Lower lobe of right lung (tissue), 2 donors: ENCODE measurements at regions not wholly inside any gene's neighbourhood (a gene's known extent, or its start where the extent isn't known, plus 50 kb on each side); places are given as distances from the start of the nearest gene placed in this dataset.
"Not testable (repeated sequence)": the region's sequence is repeated elsewhere in the genome, so short reads cannot be mapped to it uniquely, and the experiment has no call there.

Source experiments
- ATAC-seq, 2 donors: fragments of 200-7000 bp; cut with Tn5 transposase; one replicate each; pipeline ENCODE4 v1.9.1; 2020 to 2022; ENCODE audit warnings: mild to moderate bottlenecking in 2 of 2, moderate library complexity in 2 of 2
- DNase-seq: peaks from one replicate; pipeline ENCODE4 v3.0.0-alpha.2; 2020
- H3K27ac ChIP-seq: fragments of 200-600 bp; one replicate; pipeline ENCODE4 v1.8.0; 2022
- H3K27me3 ChIP-seq: fragments of 200-600 bp; one replicate; pipeline ENCODE4 v1.8.0; 2022; ENCODE audit warnings: low read depth
- H3K36me3 ChIP-seq: fragments of 200-600 bp; one replicate; pipeline ENCODE4 v1.8.0; 2022; ENCODE audit warnings: mild to moderate bottlenecking
- H3K4me1 ChIP-seq: fragments of 200-600 bp; one replicate; pipeline ENCODE4 v1.8.0; 2022
- H3K4me3 ChIP-seq: fragments of 200-600 bp; one replicate; pipeline ENCODE4 v1.8.0; 2022; ENCODE audit warnings: mild to moderate bottlenecking
- H3K9me3 ChIP-seq: fragments of 200-600 bp; one replicate; pipeline ENCODE4 v1.8.0; 2022
- intact Hi-C: fragments of 100-400 bp; cut with DNase I; formaldehyde crosslinking; loops from one replicate; pipeline ENCODE4 v1.11.0; 2022
- TF ChIP-seq, protein P1 (sequence below): fragments of 200-600 bp; IDR thresholded peaks from one replicate; pipeline ENCODE4 v1.8.0; 2022; ENCODE audit warnings: antibody characterized with exemption, mild to moderate bottlenecking
- donor health status: DM: no; HTN: yes; CAD: no; lungs with severe emphysema.

DNA sequence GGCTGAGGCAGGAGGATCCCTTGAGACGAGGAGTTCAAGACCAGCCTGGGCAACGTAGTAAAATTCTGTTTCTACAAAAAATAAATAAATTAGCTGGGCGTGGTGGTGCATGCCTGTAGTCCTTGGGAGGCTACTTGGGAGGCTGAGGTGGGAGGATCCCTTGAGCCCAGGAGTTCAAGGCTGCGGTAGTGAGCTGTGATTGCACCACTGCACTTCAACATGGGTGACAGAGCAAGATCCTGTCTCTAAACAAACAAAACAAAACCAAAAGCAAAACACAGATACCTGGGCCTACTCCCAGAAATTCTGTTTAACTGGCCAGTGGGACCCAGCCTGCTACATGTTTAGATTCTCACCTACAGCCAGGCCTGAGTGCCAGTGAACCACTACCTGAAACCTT is 74.6 kb upstream of the MEDAG start:
- no peak overlapping the region for H3K4me3 ChIP-seq
- ATAC-seq (no peak), DNase-seq (no peak)
- no peak overlapping the region for H3K27ac ChIP-seq
- H3K4me1 ChIP-seq, result no peaks in the 10 kb centered on the region
- TF ChIP-seq, protein P1, sequence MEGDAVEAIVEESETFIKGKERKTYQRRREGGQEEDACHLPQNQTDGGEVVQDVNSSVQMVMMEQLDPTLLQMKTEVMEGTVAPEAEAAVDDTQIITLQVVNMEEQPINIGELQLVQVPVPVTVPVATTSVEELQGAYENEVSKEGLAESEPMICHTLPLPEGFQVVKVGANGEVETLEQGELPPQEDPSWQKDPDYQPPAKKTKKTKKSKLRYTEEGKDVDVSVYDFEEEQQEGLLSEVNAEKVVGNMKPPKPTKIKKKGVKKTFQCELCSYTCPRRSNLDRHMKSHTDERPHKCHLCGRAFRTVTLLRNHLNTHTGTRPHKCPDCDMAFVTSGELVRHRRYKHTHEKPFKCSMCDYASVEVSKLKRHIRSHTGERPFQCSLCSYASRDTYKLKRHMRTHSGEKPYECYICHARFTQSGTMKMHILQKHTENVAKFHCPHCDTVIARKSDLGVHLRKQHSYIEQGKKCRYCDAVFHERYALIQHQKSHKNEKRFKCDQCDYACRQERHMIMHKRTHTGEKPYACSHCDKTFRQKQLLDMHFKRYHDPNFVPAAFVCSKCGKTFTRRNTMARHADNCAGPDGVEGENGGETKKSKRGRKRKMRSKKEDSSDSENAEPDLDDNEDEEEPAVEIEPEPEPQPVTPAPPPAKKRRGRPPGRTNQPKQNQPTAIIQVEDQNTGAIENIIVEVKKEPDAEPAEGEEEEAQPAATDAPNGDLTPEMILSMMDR, result no peak
- no peaks in the 10 kb centered on the region for H3K9me3 ChIP-seq
- H3K36me3 ChIP-seq, result no peaks in the 10 kb centered on the region
- intact Hi-C loops, result no loop called here
- H3K27me3 ChIP-seq, result peaks cover 7% of the 10 kb centered on the region

DNA sequence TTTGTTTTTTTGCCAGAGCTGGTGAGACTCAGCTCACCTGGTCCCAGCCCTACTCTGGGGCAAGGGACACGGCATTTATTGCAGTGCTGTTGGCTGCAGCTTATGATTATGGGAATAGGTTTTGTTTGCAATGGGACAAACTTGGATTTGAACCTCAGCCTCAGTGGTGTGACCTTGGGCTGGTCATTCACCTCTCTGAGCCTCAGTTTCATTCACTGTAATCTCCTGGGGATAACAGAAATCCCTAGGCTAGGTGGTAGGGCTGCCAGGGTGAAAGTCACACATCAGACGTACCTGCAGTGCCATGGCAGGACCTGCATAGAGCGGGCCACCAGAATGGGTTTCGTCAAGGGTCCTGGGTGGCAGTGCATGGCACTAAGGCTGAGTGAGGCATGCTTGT is 73.7 kb upstream of the MEDAG start:
- DNase-seq, result no peak
- H3K4me3 ChIP-seq, result no peak overlapping the region
- ATAC-seq, result no peak
- no peaks in the 10 kb centered on the region for H3K9me3 ChIP-seq
- peaks cover 7% of the 10 kb centered on the region for H3K27me3 ChIP-seq
- H3K36me3 ChIP-seq, result no peaks in the 10 kb centered on the region
- TF ChIP-seq, protein P1, result no peak
- intact Hi-C loops, result no loop called here
- no peak overlapping the region for H3K27ac ChIP-seq
- no peaks in the 10 kb centered on the region for H3K4me1 ChIP-seq

DNA sequence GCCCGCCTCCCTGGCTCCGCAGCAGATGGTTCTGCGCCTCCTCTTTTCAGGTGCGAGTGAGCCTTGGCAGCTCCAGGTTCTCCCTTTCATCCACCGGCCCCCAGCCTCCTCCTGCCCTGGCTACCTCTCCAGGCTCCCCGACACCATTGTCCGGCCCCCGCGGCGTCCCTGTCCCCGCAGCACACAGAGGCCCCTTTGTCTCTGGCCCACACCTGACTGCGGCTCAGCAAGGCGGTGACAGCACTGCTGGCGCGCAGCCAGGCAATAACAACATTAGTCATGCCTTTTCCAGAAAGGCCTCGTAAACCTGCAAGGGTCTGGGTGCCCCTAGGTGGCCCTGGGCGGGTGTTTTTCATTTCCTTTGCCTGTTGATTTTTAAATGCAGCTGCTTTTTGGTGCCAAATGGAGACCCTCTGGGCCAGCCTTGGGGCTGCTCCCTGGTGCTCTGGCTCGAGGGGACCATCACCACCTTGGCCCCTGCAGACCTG is 73.2 kb upstream of the MEDAG start:
- TF ChIP-seq, protein P1, result no peak
- Histone ChIP-seq H3K4me3 (no peak overlapping the region), H3K4me1 (no peaks in the 10 kb centered on the region), H3K9me3 (no peaks in the 10 kb centered on the region), H3K36me3 (no peaks in the 10 kb centered on the region), H3K27ac (no peak overlapping the region), H3K27me3 (peaks cover 7% of the 10 kb centered on the region)
- peak; percentile 77 for DNase-seq
- intact Hi-C loops, result no loop called here
- peak; percentile 23 to 48 for ATAC-seq

DNA sequence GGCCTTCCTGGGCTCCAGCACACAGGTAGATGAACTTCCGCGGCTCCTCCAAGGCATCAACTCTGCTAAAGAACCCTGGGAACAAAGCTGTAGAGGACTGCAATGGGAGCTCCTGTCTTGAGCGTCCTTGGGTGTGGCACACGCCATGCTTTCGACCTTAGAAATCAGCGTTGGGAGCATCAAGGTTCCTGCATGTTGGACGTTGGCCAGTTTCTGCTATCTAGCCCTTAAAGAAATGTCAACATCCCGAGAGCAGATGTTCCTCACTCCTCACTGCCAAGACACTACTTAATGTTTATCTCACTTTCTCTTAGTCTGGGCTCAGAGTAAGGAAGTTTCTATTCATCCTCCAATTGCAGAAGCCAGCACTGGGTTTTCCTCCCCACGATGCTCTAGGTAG is 70.6 kb upstream of the MEDAG start:
- Histone ChIP-seq H3K36me3 (no peaks in the 10 kb centered on the region), H3K9me3 (no peaks in the 10 kb centered on the region), H3K4me3 (no peak overlapping the region), H3K4me1 (no peaks in the 10 kb centered on the region), H3K27ac (no peak overlapping the region), H3K27me3 (peaks cover 7% of the 10 kb centered on the region)
- no peak for ATAC-seq
- TF ChIP-seq, protein P1, result no peak
- intact Hi-C loops, result no loop called here
- no peak for DNase-seq

DNA sequence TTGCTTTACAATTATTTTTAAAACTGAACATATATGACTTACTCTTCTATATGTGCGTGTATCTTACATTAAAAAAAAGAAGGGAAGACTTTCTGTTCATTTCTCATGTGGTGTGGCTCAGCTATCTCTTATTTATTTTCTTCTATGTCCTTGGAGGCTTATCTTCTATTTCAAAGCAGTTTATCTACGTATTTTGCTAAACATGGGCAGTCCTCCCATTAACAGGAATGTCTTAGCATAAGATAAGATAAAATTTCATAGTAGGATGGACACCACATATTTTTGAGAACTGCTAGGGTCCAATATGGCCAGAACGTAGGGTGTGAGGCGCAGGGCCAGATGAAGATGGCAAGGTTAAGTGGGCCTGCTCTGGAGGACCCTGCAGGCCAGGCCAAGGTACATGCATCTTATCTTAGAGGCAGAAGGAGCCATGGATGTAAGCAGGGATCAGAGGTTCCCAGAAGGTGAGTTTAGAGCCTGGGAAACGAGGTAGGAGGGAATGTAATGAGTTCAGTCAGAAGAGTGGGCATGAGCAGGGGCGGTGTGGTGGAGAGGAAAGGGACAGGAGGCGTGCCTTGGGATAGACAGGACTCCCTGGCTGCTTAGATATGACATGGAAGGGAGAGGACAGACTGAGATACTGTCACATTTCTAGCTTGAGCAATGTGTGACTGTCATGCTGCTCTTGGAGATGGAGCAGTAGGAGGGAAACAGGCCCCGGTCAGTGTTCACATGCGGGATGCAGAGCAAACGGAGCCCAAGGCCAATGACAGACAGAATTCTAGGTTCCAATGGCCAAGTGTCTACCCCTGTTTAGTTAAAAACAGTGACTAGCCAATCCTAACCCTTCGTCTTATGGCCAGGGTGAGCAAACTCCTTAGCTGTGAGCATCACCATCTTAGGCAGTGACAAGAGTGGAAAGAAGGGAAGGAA is 68.6 kb upstream of the MEDAG start:
- DNase-seq, result no peak
- H3K36me3 ChIP-seq, result no peaks in the 10 kb centered on the region
- ATAC-seq, result no peak
- intact Hi-C loops, result no loop called here
- no peak overlapping the region for H3K4me3 ChIP-seq
- peaks cover 7% of the 10 kb centered on the region for H3K27me3 ChIP-seq
- no peaks in the 10 kb centered on the region for H3K9me3 ChIP-seq
- TF ChIP-seq, protein P1, result no peak
- H3K4me1 ChIP-seq, result no peaks in the 10 kb centered on the region
- H3K27ac ChIP-seq, result no peak overlapping the region

DNA sequence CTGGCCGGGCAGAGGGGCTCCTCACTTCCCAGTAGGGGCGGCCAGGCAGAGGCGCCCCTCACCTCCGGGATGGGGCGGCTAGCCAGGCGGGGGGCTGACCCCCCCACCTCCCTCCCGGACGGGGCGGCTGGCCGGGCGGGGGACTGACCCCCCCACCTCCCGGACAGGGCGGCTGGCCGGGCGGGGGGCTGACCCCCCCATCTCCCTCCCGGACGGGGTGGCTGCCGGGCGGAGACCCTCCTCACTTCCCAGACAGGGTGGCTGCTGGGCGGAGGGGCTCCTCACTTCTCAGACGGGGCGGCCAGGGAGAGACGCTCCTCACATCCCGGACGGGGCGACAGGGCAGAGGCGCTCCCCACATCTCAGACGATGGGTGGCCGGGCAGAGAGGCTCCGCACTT is 66.4 kb upstream of the MEDAG start:
- H3K4me3 ChIP-seq, intact Hi-C loops, H3K36me3 ChIP-seq, ATAC-seq, H3K27ac ChIP-seq, H3K27me3 ChIP-seq, H3K4me1 ChIP-seq, H3K9me3 ChIP-seq, DNase-seq: not testable (repeated sequence)
